HG02763 (cell line): ENCODE measurements at regions not wholly inside any gene's neighbourhood (a gene's known extent, or its start where the extent isn't known, plus 50 kb on each side); places are given as distances from the start of the nearest gene placed in this dataset.

Experiments used
- ATAC-seq: cut with Tn5 transposase; IDR thresholded peaks from one replicate; pipeline ENCODE4 v1.9.1; 2021; ENCODE audit warnings: mild to moderate bottlenecking, moderate library complexity; ENCODE audit not compliant: unreplicated experiment

GRCh38 chr9:31388660-31389059, 995.8 kb upstream of the ACO1 start:
- no peak for ATAC-seq

GRCh38 chr9:31389075-31389474, 995.4 kb upstream of the ACO1 start:
- peak; percentile 36 for ATAC-seq

- ATAC-seq, result peak; percentile 59
Measured at GRCh38 chr9:31390403-31391025, 993.9 kb upstream of the ACO1 start.

GRCh38 chr9:31393240-31393639, 991.2 kb upstream of the ACO1 start:
- ATAC-seq, result no peak

GRCh38 chr9:31394015-31394473, 990.4 kb upstream of the ACO1 start:
- peak; percentile 50 for ATAC-seq

GRCh38 chr9:31412081-31412480, 972.4 kb upstream of the ACO1 start:
- no peak for ATAC-seq

GRCh38 chr9:31415164-31415563, 969.3 kb upstream of the ACO1 start:
- ATAC-seq, result no peak

GRCh38 chr9:31418419-31418818, 966.0 kb upstream of the ACO1 start:
- no peak for ATAC-seq

- peak; percentile 58 for ATAC-seq
Measured at GRCh38 chr9:31443630-31444457, 940.6 kb upstream of the ACO1 start.

- no peak for ATAC-seq
Measured at GRCh38 chr9:31445357-31445756, 939.1 kb upstream of the ACO1 start.

- peak; percentile 64 for ATAC-seq
Measured at GRCh38 chr9:31445960-31446359, 938.5 kb upstream of the ACO1 start.

- ATAC-seq, result no peak
Measured at GRCh38 chr9:31467075-31467474, 917.4 kb upstream of the ACO1 start.

GRCh38 chr9:31470051-31470450, 914.4 kb upstream of the ACO1 start:
- no peak for ATAC-seq

- no peak for ATAC-seq
Measured at GRCh38 chr9:31471010-31471409, 913.4 kb upstream of the ACO1 start.

GRCh38 chr9:31486630-31487029, 897.8 kb upstream of the ACO1 start:
- ATAC-seq, result no peak

GRCh38 chr9:31490551-31491106, 893.8 kb upstream of the ACO1 start:
- ATAC-seq, result no peak

- no peak for ATAC-seq
Measured at GRCh38 chr9:31492229-31492628, 892.2 kb upstream of the ACO1 start.

GRCh38 chr9:31500422-31500821, 884.0 kb upstream of the ACO1 start:
- ATAC-seq, result no peak

GRCh38 chr9:31519011-31519410, 865.4 kb upstream of the ACO1 start:
- peak; percentile 83 for ATAC-seq

- ATAC-seq, result no peak
Measured at GRCh38 chr9:31519424-31519823, 865.0 kb upstream of the ACO1 start.

- ATAC-seq, result no peak
Measured at GRCh38 chr9:31519826-31520225, 864.6 kb upstream of the ACO1 start.
